Neural crest cell (in vitro differentiated cells): ENCODE measurements at regions not wholly inside any gene's neighbourhood (a gene's known extent, or its start where the extent isn't known, plus 50 kb on each side); places are given as distances from the start of the nearest gene placed in this dataset.

ENCODE experiments used
- DNase-seq: peaks from one replicate; pipeline ENCODE4 v3.0.0; 2021; ENCODE audit warnings: low read depth, mixed read lengths, low spot score
- H3K27ac Mint-ChIP-seq: one replicate; pipeline ENCODE4 v1.8.0; 2021; ENCODE audit warnings: mild to moderate bottlenecking, mixed read lengths; ENCODE audit not compliant: unreplicated experiment
- H3K27me3 Mint-ChIP-seq: 2 replicates; pipeline ENCODE4 v1.8.0; 2021; ENCODE audit warnings: low read depth, mild to moderate bottlenecking, mixed read lengths
- H3K36me3 Mint-ChIP-seq: 2 replicates; pipeline ENCODE4 v1.8.0; 2021; ENCODE audit warnings: low read depth, mild to moderate bottlenecking, mixed read lengths
- H3K4me1 Mint-ChIP-seq: 2 replicates; pipeline ENCODE4 v1.8.0; 2021; ENCODE audit warnings: mixed read lengths
- H3K4me3 Mint-ChIP-seq: one replicate; pipeline ENCODE4 v1.8.0; 2021; ENCODE audit warnings: mild to moderate bottlenecking, mixed read lengths
- H3K9me3 Mint-ChIP-seq: 2 replicates; pipeline ENCODE4 v1.8.0; 2021; ENCODE audit warnings: mixed read lengths
- CTCF ChIP-seq: fragments of 200-600 bp; sonication (generic); conservative IDR thresholded peaks from 2 replicates; pipeline ENCODE4 v1.5.0; 2021; ENCODE audit warnings: antibody characterized with exemption, mild to moderate bottlenecking

- no peak overlapping the region for H3K4me3 Mint-ChIP-seq
- H3K9me3 Mint-ChIP-seq: no peaks in the 10 kb centered on the region
- DNase-seq: no peak
- TF ChIP-seq CTCF: no peak
- peaks cover 19% of the 10 kb centered on the region for H3K4me1 Mint-ChIP-seq
- H3K27me3 Mint-ChIP-seq: peaks cover 2% of the 10 kb centered on the region
- H3K27ac Mint-ChIP-seq: no peak overlapping the region
- H3K36me3 Mint-ChIP-seq: no peaks in the 10 kb centered on the region
Measured at GRCh38 chr20:7500231-7500663, 440.0 kb downstream of the HAO1 start.

- no peak overlapping the region for H3K4me3 Mint-ChIP-seq
- H3K27me3 Mint-ChIP-seq: peaks cover 2% of the 10 kb centered on the region
- no peak overlapping the region for H3K27ac Mint-ChIP-seq
- peaks cover 19% of the 10 kb centered on the region for H3K4me1 Mint-ChIP-seq
- no peaks in the 10 kb centered on the region for H3K36me3 Mint-ChIP-seq
- H3K9me3 Mint-ChIP-seq: no peaks in the 10 kb centered on the region
- no peak for TF ChIP-seq CTCF
- DNase-seq: no peak
Measured at GRCh38 chr20:7503501-7503900, 436.8 kb downstream of the HAO1 start.

GRCh38 chr20:7505152-7505834 lies 435.0 kb downstream of the HAO1 start:
- H3K27me3 Mint-ChIP-seq: no peaks in the 10 kb centered on the region
- TF ChIP-seq CTCF: no peak
- H3K4me1 Mint-ChIP-seq: peaks cover 19% of the 10 kb centered on the region
- H3K9me3 Mint-ChIP-seq: no peaks in the 10 kb centered on the region
- peak overlapping the region; percentile 22 for H3K27ac Mint-ChIP-seq
- H3K36me3 Mint-ChIP-seq: no peaks in the 10 kb centered on the region
- H3K4me3 Mint-ChIP-seq: no peak overlapping the region
- no peak for DNase-seq

GRCh38 chr20:7505835-7506221 lies 434.4 kb downstream of the HAO1 start:
- Mint-ChIP-seq H3K36me3 (no peaks in the 10 kb centered on the region), H3K27me3 (no peaks in the 10 kb centered on the region), H3K4me3 (no peak overlapping the region), H3K9me3 (no peaks in the 10 kb centered on the region), H3K4me1 (peaks cover 19% of the 10 kb centered on the region), H3K27ac (no peak overlapping the region)
- TF ChIP-seq CTCF: no peak
- DNase-seq: no peak

- H3K27ac Mint-ChIP-seq: no peak overlapping the region
- H3K9me3 Mint-ChIP-seq: no peaks in the 10 kb centered on the region
- no peaks in the 10 kb centered on the region for H3K4me1 Mint-ChIP-seq
- H3K27me3 Mint-ChIP-seq: peaks cover 30% of the 10 kb centered on the region
- TF ChIP-seq CTCF: no peak
- no peak overlapping the region for H3K4me3 Mint-ChIP-seq
- no peaks in the 10 kb centered on the region for H3K36me3 Mint-ChIP-seq
- no peak for DNase-seq
Measured at GRCh38 chr20:7516621-7517111, 423.6 kb downstream of the HAO1 start.
